Duodenal mucosa (tissue), 2 donors: ENCODE measurements at regions not wholly inside any gene's neighbourhood (a gene's known extent, or its start where the extent isn't known, plus 50 kb on each side); places are given as distances from the start of the nearest gene placed in this dataset.

Source experiments
- H3K27ac ChIP-seq: one replicate; pipeline ENCODE4 v1.7.0; 2013; ENCODE audit warnings: low read depth, low read length
- H3K27me3 ChIP-seq, 2 donors: one replicate each; pipeline ENCODE4 v1.7.0; 2013; ENCODE audit warnings: low read length in 2 of 2, control low read depth in 1 of 2; ENCODE audit not compliant: insufficient read depth in 2 of 2, control insufficient read depth in 1 of 2
- H3K36me3 ChIP-seq, 2 donors: one replicate each; pipeline ENCODE4 v1.7.0; 2013; ENCODE audit warnings: low read length in 2 of 2, control low read depth in 1 of 2; ENCODE audit not compliant: insufficient read depth in 2 of 2, control insufficient read depth in 1 of 2
- H3K4me1 ChIP-seq, 2 donors: one replicate each; pipeline ENCODE4 v1.7.0; 2013; ENCODE audit warnings: low read length in 2 of 2, control low read depth in 1 of 2; ENCODE audit not compliant: insufficient read depth in 2 of 2, control insufficient read depth in 1 of 2
- H3K4me3 ChIP-seq, 2 donors: one replicate each; pipeline ENCODE4 v1.7.0; 2013; ENCODE audit warnings: low read length in 2 of 2, low read depth in 1 of 2
- H3K9ac ChIP-seq, 2 donors: one replicate each; pipeline ENCODE4 v1.7.0; 2013; ENCODE audit warnings: low read length in 2 of 2, low read depth in 1 of 2
- H3K9me3 ChIP-seq, 2 donors: one replicate each; pipeline ENCODE4 v1.7.0; 2013; ENCODE audit warnings: low read length in 2 of 2, control low read depth in 1 of 2; ENCODE audit not compliant: control insufficient read depth in 1 of 2

GRCh38 chr6:77150736-77151135, 312.6 kb downstream of the HTR1B start:
- H3K9me3 ChIP-seq, result no peaks in the 10 kb centered on the region
- no peak overlapping the region for H3K4me3 ChIP-seq
- no peaks in the 10 kb centered on the region for H3K4me1 ChIP-seq

DNA sequence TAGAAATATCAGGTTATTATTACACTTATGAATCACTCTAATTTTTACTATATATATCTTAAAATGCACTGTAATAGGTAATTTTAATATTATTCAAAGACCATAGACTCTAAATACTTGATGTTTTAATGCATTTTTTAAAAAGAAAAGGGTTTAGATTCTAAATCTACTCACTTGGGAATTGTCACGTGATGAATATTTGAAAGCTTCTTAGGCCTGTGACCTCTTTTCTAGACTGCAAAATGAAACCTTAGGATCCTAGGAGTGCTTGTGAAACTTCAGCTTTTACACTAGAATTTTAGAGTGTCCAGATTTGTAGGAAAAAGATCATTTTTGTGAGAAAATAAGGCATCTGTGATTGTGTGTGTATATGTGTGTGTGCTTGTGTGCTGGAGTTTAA, 318.0 kb downstream of the HTR1B start:
- Histone ChIP-seq H3K27me3 (no peaks in the 10 kb centered on the region), H3K36me3 (no peaks in the 10 kb centered on the region), H3K9ac (no peak overlapping the region), H3K4me1 (peaks cover 0 to 6% of the 10 kb centered on the region in 2 donors), H3K4me3 (no peak overlapping the region), H3K9me3 (no peaks in the 10 kb centered on the region), H3K27ac (no peak overlapping the region)

More at GRCh38 chr6:77150736-77151135, 312.6 kb downstream of the HTR1B start:
- Histone ChIP-seq H3K27ac (no peak overlapping the region), H3K27me3 (no peaks in the 10 kb centered on the region), H3K36me3 (no peaks in the 10 kb centered on the region), H3K9ac (no peak overlapping the region)

DNA sequence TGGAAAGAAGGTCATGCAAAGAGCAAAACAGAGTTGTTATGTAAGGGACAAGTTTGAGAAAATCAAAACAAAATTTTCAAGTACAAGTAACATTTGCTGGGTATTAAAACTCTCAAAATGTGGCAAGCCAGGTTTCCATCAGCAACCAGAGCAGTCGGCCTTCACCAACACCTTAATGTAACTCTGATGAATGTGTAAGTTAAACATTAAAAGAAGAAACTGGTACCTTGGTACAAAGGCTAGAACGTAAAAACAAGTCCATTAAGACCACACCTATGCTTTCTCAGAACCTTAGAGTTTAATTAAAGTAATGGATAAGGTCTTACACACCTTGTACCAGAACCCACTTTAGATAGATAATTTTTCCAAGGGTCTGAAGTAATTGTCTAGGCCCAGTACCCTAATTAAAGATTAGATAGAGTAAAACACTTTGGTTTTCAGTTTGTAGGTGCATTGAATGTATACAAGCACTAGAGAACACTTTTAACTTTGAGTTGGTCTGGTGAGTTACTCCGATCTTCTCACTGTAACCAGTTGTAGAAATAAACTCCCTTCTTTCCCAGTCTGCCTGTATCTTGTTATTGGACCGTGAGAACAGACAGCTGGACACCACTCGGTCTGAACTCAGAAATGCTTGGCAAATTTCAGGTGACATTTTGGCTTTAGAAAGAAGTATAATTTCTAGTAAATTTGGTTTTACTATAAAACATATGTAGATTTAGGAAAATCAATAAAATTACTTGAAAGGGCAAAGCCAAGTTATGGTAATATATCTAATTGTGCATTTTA, 319.4 kb downstream of the HTR1B start:
- Histone ChIP-seq H3K27ac (no peak overlapping the region), H3K27me3 (no peaks in the 10 kb centered on the region), H3K4me1 (peaks cover 0 to 6% of the 10 kb centered on the region in 2 donors), H3K36me3 (no peaks in the 10 kb centered on the region), H3K4me3 (no peak overlapping the region), H3K9ac (no peak overlapping the region), H3K9me3 (no peaks in the 10 kb centered on the region)

DNA sequence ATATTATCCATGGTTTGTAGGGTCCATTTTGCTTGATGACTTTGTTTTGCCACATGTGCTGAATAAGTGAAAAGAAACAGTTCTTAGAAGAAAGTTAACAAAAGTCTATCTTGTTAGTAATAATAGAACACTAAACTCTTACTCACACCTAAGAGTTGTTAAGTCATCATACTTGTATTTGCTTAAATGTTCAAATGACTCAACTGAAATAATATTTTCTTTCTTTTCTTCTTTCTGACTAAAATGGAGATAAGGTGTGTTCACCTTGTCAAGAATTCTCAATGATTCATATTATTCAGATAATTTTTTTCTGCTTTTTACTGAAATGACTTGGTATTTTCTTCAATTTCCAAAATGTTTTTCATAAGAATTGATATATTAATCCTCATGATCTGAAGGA, 327.2 kb downstream of the HTR1B start:
- Histone ChIP-seq H3K4me1 (no peaks in the 10 kb centered on the region), H3K27me3 (no peaks in the 10 kb centered on the region), H3K4me3 (no peak overlapping the region), H3K9me3 (no peaks in the 10 kb centered on the region), H3K9ac (no peak overlapping the region), H3K27ac (no peak overlapping the region), H3K36me3 (no peaks in the 10 kb centered on the region)

- Histone ChIP-seq H3K9ac (no peak overlapping the region), H3K4me1 (no peaks in the 10 kb centered on the region), H3K27ac (no peak overlapping the region), H3K4me3 (no peak overlapping the region), H3K27me3 (no peaks in the 10 kb centered on the region), H3K36me3 (no peaks in the 10 kb centered on the region), H3K9me3 (no peaks in the 10 kb centered on the region)
These were observed 330.3 kb downstream of the HTR1B start for GRCh38 chr6:77133031-77133430.

- no peaks in the 10 kb centered on the region for H3K4me1 ChIP-seq
- no peak overlapping the region for H3K27ac ChIP-seq
- no peaks in the 10 kb centered on the region for H3K36me3 ChIP-seq
- H3K4me3 ChIP-seq, result no peak overlapping the region
- H3K27me3 ChIP-seq, result no peaks in the 10 kb centered on the region
- H3K9ac ChIP-seq, result no peak overlapping the region
- H3K9me3 ChIP-seq, result no peaks in the 10 kb centered on the region
These were observed 331.9 kb downstream of the HTR1B start for GRCh38 chr6:77131426-77131825.

GRCh38 chr6:77124604-77125003, 338.7 kb downstream of the HTR1B start:
- Histone ChIP-seq H3K9ac (no peak overlapping the region), H3K27me3 (no peaks in the 10 kb centered on the region), H3K36me3 (no peaks in the 10 kb centered on the region), H3K4me3 (no peak overlapping the region), H3K4me1 (no peaks in the 10 kb centered on the region), H3K27ac (no peak overlapping the region), H3K9me3 (no peaks in the 10 kb centered on the region)

- Histone ChIP-seq H3K9me3 (no peaks in the 10 kb centered on the region), H3K4me1 (no peaks in the 10 kb centered on the region), H3K36me3 (no peaks in the 10 kb centered on the region), H3K4me3 (no peak overlapping the region), H3K27me3 (no peaks in the 10 kb centered on the region), H3K9ac (no peak overlapping the region), H3K27ac (no peak overlapping the region)
These were observed 339.8 kb downstream of the HTR1B start for GRCh38 chr6:77123527-77123926.

DNA sequence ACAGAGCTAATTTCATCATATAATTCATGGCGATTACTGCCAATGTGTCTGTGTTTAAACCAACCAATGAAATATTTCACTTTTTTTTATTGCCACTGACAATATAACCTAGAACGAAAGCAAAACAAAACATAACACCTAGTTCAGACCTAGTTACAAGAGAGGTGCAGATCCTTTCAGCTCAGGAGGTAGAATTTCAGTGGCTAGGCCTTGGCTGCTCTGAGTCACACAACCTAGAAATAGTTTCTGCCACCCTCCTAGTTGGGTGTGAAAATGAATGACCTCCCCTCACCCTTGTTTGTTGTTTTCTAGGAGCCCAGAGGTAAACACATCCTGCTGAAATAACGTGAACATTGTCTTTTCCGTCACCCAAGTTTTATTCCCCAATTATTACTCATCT, 356.3 kb downstream of the HTR1B start:
- no peaks in the 10 kb centered on the region for H3K9me3 ChIP-seq
- no peaks in the 10 kb centered on the region for H3K27me3 ChIP-seq
- no peak overlapping the region for H3K27ac ChIP-seq
- no peak overlapping the region for H3K9ac ChIP-seq
- no peaks in the 10 kb centered on the region for H3K4me1 ChIP-seq
- H3K4me3 ChIP-seq, result no peak overlapping the region
- no peaks in the 10 kb centered on the region for H3K36me3 ChIP-seq

- no peaks in the 10 kb centered on the region for H3K4me1 ChIP-seq
- no peak overlapping the region for H3K9ac ChIP-seq
- no peaks in the 10 kb centered on the region for H3K9me3 ChIP-seq
These were observed 358.2 kb downstream of the HTR1B start for GRCh38 chr6:77105091-77105490.

More at GRCh38 chr6:77105091-77105490, 358.2 kb downstream of the HTR1B start:
- Histone ChIP-seq H3K4me3 (no peak overlapping the region), H3K27me3 (no peaks in the 10 kb centered on the region), H3K27ac (no peak overlapping the region), H3K36me3 (no peaks in the 10 kb centered on the region)
